ENCODE measurements at regions not wholly inside any gene's neighbourhood (a gene's known extent, or its start where the extent isn't known, plus 50 kb on each side); places are given as distances from the start of the nearest gene placed in this dataset.
A peak's percentile ranks its signal among the peaks of the same experiment; 100 is the strongest.
"Not testable (repeated sequence)": the region's sequence is repeated elsewhere in the genome, so short reads cannot be mapped to it uniquely, and the experiment has no call there.

- Mint-ChIP-seq H3K27me3 (ENCODE audit: low read depth) (no peaks in the 10 kb centered on the region), H3K27ac (no peak overlapping the region), H3K4me1 (ENCODE audit: low read depth) (no peaks in the 10 kb centered on the region), H3K36me3 (ENCODE audit: insufficient read depth in 2 of 2) (no peaks in the 10 kb centered on the region), H3K9me3 (peaks cover 2 to 4% of the 10 kb centered on the region in 2 donors), H3K4me3 (no peak overlapping the region)
- ATAC-seq (replicated peaks in 1 of 2) (no peak), DNase-seq (no peak)
Measured at GRCh38 chr16:6704306-6704930, 628.2 kb upstream of the RBFOX1 start.

- Mint-ChIP-seq H3K4me1 (ENCODE audit: low read depth) (no peaks in the 10 kb centered on the region), H3K27ac (no peak overlapping the region), H3K9me3 (peaks cover 5 to 10% of the 10 kb centered on the region in 2 donors)
Measured at GRCh38 chr16:6701096-6701495, 631.5 kb upstream of the RBFOX1 start.

GRCh38 chr16:6698548-6698947, 634.1 kb upstream of the RBFOX1 start:
- ATAC-seq (replicated peaks in 1 of 2) = no peak
- Mint-ChIP-seq H3K27me3 (ENCODE audit: low read depth) (no peaks in the 10 kb centered on the region), H3K36me3 (ENCODE audit: insufficient read depth in 2 of 2) (no peaks in the 10 kb centered on the region)

More at GRCh38 chr16:6701096-6701495, 631.5 kb upstream of the RBFOX1 start:
- Mint-ChIP-seq H3K27me3 (ENCODE audit: low read depth) (no peaks in the 10 kb centered on the region), H3K36me3 (ENCODE audit: insufficient read depth in 2 of 2) (no peaks in the 10 kb centered on the region), H3K4me3 (no peak overlapping the region)
- ATAC-seq (replicated peaks in 1 of 2) (no peak), DNase-seq (no peak)

GRCh38 chr16:6695666-6696065, 637.0 kb upstream of the RBFOX1 start:
- Mint-ChIP-seq H3K4me3 (no peak overlapping the region), H3K27me3 (ENCODE audit: low read depth) (no peaks in the 10 kb centered on the region), H3K9me3 (peaks cover 4 to 7% of the 10 kb centered on the region in 2 donors), H3K36me3 (ENCODE audit: insufficient read depth in 2 of 2) (no peaks in the 10 kb centered on the region), H3K4me1 (ENCODE audit: low read depth) (no peaks in the 10 kb centered on the region), H3K27ac (no peak overlapping the region)
- DNase-seq (no peak), ATAC-seq (replicated peaks in 1 of 2) (no peak)

More at GRCh38 chr16:6698548-6698947, 634.1 kb upstream of the RBFOX1 start:
- Mint-ChIP-seq H3K27ac (no peak overlapping the region), H3K4me1 (ENCODE audit: low read depth) (no peaks in the 10 kb centered on the region), H3K9me3 (peaks cover 5 to 8% of the 10 kb centered on the region in 2 donors), H3K4me3 (no peak overlapping the region)
- DNase-seq = no peak

- no peaks in the 10 kb centered on the region for H3K36me3 Mint-ChIP-seq (ENCODE audit: insufficient read depth in 2 of 2)
- H3K4me3 Mint-ChIP-seq = no peak overlapping the region
- no peak overlapping the region for H3K27ac Mint-ChIP-seq
- DNase-seq (no peak), ATAC-seq (replicated peaks in 1 of 2) (no peak)
- no peaks in the 10 kb centered on the region for H3K4me1 Mint-ChIP-seq (ENCODE audit: low read depth)
- no peaks in the 10 kb centered on the region for H3K27me3 Mint-ChIP-seq (ENCODE audit: low read depth)
- H3K9me3 Mint-ChIP-seq = peaks cover 4 to 8% of the 10 kb centered on the region in 2 donors
Measured at GRCh38 chr16:6694636-6695035, 638.0 kb upstream of the RBFOX1 start.

GRCh38 chr16:6693418-6693817, 639.2 kb upstream of the RBFOX1 start:
- H3K9me3 Mint-ChIP-seq; H3K4me3 Mint-ChIP-seq; DNase-seq; H3K27me3 Mint-ChIP-seq (ENCODE audit: low read depth); ATAC-seq (replicated peaks in 1 of 2); H3K27ac Mint-ChIP-seq; H3K4me1 Mint-ChIP-seq (ENCODE audit: low read depth); H3K36me3 Mint-ChIP-seq (ENCODE audit: insufficient read depth in 2 of 2): not testable (repeated sequence)

- H3K4me3 Mint-ChIP-seq = no peak overlapping the region
- no peaks in the 10 kb centered on the region for H3K36me3 Mint-ChIP-seq (ENCODE audit: insufficient read depth in 2 of 2)
- H3K27ac Mint-ChIP-seq = no peak overlapping the region
- ATAC-seq (replicated peaks in 1 of 2) = no peak
- H3K4me1 Mint-ChIP-seq (ENCODE audit: low read depth) = no peaks in the 10 kb centered on the region
- no peak for DNase-seq
- H3K9me3 Mint-ChIP-seq = peaks cover 1 to 5% of the 10 kb centered on the region in 2 donors
- H3K27me3 Mint-ChIP-seq (ENCODE audit: low read depth) = no peaks in the 10 kb centered on the region
Measured at GRCh38 chr16:6692874-6693273, 639.8 kb upstream of the RBFOX1 start.

GRCh38 chr16:6690741-6691140, 641.9 kb upstream of the RBFOX1 start:
- no peak overlapping the region for H3K4me3 Mint-ChIP-seq
- H3K36me3 Mint-ChIP-seq (ENCODE audit: insufficient read depth in 2 of 2) = no peaks in the 10 kb centered on the region
- DNase-seq = no peak
- ATAC-seq (replicated peaks in 1 of 2) = no peak
- peaks cover 3 to 7% of the 10 kb centered on the region in 2 donors for H3K9me3 Mint-ChIP-seq
- no peaks in the 10 kb centered on the region for H3K27me3 Mint-ChIP-seq (ENCODE audit: low read depth)
- no peaks in the 10 kb centered on the region for H3K4me1 Mint-ChIP-seq (ENCODE audit: low read depth)
- no peak overlapping the region for H3K27ac Mint-ChIP-seq

- Mint-ChIP-seq H3K27me3 (ENCODE audit: low read depth) (no peaks in the 10 kb centered on the region), H3K9me3 (peaks cover 3 to 7% of the 10 kb centered on the region in 2 donors), H3K36me3 (ENCODE audit: insufficient read depth in 2 of 2) (no peaks in the 10 kb centered on the region), H3K27ac (no peak overlapping the region), H3K4me1 (ENCODE audit: low read depth) (no peaks in the 10 kb centered on the region), H3K4me3 (no peak overlapping the region)
- no peak for ATAC-seq (replicated peaks in 1 of 2)
- no peak for DNase-seq
Measured at GRCh38 chr16:6689643-6690042, 643.0 kb upstream of the RBFOX1 start.

- no peaks in the 10 kb centered on the region for H3K27me3 Mint-ChIP-seq (ENCODE audit: low read depth)
- DNase-seq (no peak), ATAC-seq (replicated peaks in 1 of 2) (no peak)
- H3K4me1 Mint-ChIP-seq (ENCODE audit: low read depth) = no peaks in the 10 kb centered on the region
- no peak overlapping the region for H3K27ac Mint-ChIP-seq
- H3K4me3 Mint-ChIP-seq = no peak overlapping the region
- peaks cover 3 to 7% of the 10 kb centered on the region in 2 donors for H3K9me3 Mint-ChIP-seq
- H3K36me3 Mint-ChIP-seq (ENCODE audit: insufficient read depth in 2 of 2) = no peaks in the 10 kb centered on the region
Measured at GRCh38 chr16:6687593-6687992, 645.1 kb upstream of the RBFOX1 start.

- ATAC-seq (replicated peaks in 1 of 2) (no peak), DNase-seq (peak in 1 of 2 donors; percentile 5)
- no peaks in the 10 kb centered on the region for H3K36me3 Mint-ChIP-seq (ENCODE audit: insufficient read depth in 2 of 2)
- no peak overlapping the region for H3K27ac Mint-ChIP-seq
- H3K4me1 Mint-ChIP-seq (ENCODE audit: low read depth) = no peaks in the 10 kb centered on the region
- H3K4me3 Mint-ChIP-seq = no peak overlapping the region
- peaks cover 3 to 6% of the 10 kb centered on the region in 2 donors for H3K9me3 Mint-ChIP-seq
- no peaks in the 10 kb centered on the region for H3K27me3 Mint-ChIP-seq (ENCODE audit: low read depth)
Measured at GRCh38 chr16:6684076-6684673, 648.5 kb upstream of the RBFOX1 start.

- no peak for ATAC-seq (replicated peaks in 1 of 2)
- peaks cover 0 to 1% of the 10 kb centered on the region in 2 donors for H3K9me3 Mint-ChIP-seq
Measured at GRCh38 chr16:6682142-6682811, 650.4 kb upstream of the RBFOX1 start.

GRCh38 chr16:6678586-6678985, 654.1 kb upstream of the RBFOX1 start:
- ATAC-seq (replicated peaks in 1 of 2) = no peak
- H3K27me3 Mint-ChIP-seq (ENCODE audit: low read depth) = no peaks in the 10 kb centered on the region
- H3K4me3 Mint-ChIP-seq = no peak overlapping the region
- no peak for DNase-seq
- H3K36me3 Mint-ChIP-seq (ENCODE audit: insufficient read depth in 2 of 2) = no peaks in the 10 kb centered on the region
- peaks cover 3% of the 10 kb centered on the region in 2 donors for H3K9me3 Mint-ChIP-seq
- H3K4me1 Mint-ChIP-seq (ENCODE audit: low read depth) = no peaks in the 10 kb centered on the region
- no peak overlapping the region for H3K27ac Mint-ChIP-seq

More at GRCh38 chr16:6682142-6682811, 650.4 kb upstream of the RBFOX1 start:
- Mint-ChIP-seq H3K27me3 (ENCODE audit: low read depth) (no peaks in the 10 kb centered on the region), H3K4me1 (ENCODE audit: low read depth) (no peaks in the 10 kb centered on the region), H3K4me3 (no peak overlapping the region), H3K27ac (no peak overlapping the region), H3K36me3 (ENCODE audit: insufficient read depth in 2 of 2) (no peaks in the 10 kb centered on the region)
- DNase-seq = peak; percentile 5 to 7
